ENCODE measurements at regions not wholly inside any gene's neighbourhood (a gene's known extent, or its start where the extent isn't known, plus 50 kb on each side); places are given as distances from the start of the nearest gene placed in this dataset.

- DNase-seq (no peak), ATAC-seq (no peak)
- ChIA-PET CTCF (no interaction called here), POLR2A (no interaction called here)
- H3K27ac Mint-ChIP-seq = no peak overlapping the region
- H3K9me3 Mint-ChIP-seq = no peaks in the 10 kb centered on the region
- H3K4me3 Mint-ChIP-seq = no peak overlapping the region
- intact Hi-C loops (cut with micrococcal nuclease) = no loop called here
- H3K36me3 Mint-ChIP-seq (ENCODE audit: low read depth) = no peaks in the 10 kb centered on the region
- H3K4me1 Mint-ChIP-seq (ENCODE audit: low read depth) = no peaks in the 10 kb centered on the region
- no peak for TF ChIP-seq CTCF (IDR thresholded peaks at IDR 0.05)
- H3K27me3 Mint-ChIP-seq = peaks cover 2% of the 10 kb centered on the region
These were observed 195.2 kb downstream of the TEX29 start for GRCh38 chr13:111515635-111516034.

- intact Hi-C loops (cut with micrococcal nuclease) = no loop called here
- Mint-ChIP-seq H3K27me3 (peaks cover 2% of the 10 kb centered on the region), H3K4me3 (no peak overlapping the region), H3K36me3 (ENCODE audit: low read depth) (no peaks in the 10 kb centered on the region), H3K9me3 (no peaks in the 10 kb centered on the region), H3K27ac (no peak overlapping the region), H3K4me1 (ENCODE audit: low read depth) (no peaks in the 10 kb centered on the region)
- TF ChIP-seq CTCF (IDR thresholded peaks at IDR 0.05) = no peak
- CTCF ChIA-PET = no interaction called here
- ATAC-seq = no peak
- DNase-seq = no peak
- POLR2A ChIA-PET = no interaction called here
These were observed 196.5 kb downstream of the TEX29 start for GRCh38 chr13:111516712-111517640.

GRCh38 chr13:111517641-111518010 lies 197.2 kb downstream of the TEX29 start:
- no peak overlapping the region for H3K4me3 Mint-ChIP-seq
- ATAC-seq (no peak), DNase-seq (no peak)
- intact Hi-C loops (cut with micrococcal nuclease) = no loop called here
- H3K4me1 Mint-ChIP-seq (ENCODE audit: low read depth) = no peaks in the 10 kb centered on the region
- H3K27me3 Mint-ChIP-seq = peaks cover 2% of the 10 kb centered on the region
- no peak for TF ChIP-seq CTCF (IDR thresholded peaks at IDR 0.05)
- no peak overlapping the region for H3K27ac Mint-ChIP-seq
- no peaks in the 10 kb centered on the region for H3K9me3 Mint-ChIP-seq
- no peaks in the 10 kb centered on the region for H3K36me3 Mint-ChIP-seq (ENCODE audit: low read depth)
- ChIA-PET POLR2A (no interaction called here), CTCF (no interaction called here)

GRCh38 chr13:111518161-111518792 lies 197.8 kb downstream of the TEX29 start:
- H3K4me1 Mint-ChIP-seq (ENCODE audit: low read depth) = no peaks in the 10 kb centered on the region

More at GRCh38 chr13:111518161-111518792, 197.8 kb downstream of the TEX29 start:
- POLR2A ChIA-PET = interaction anchor here (0.9 kb wide), 1 partner anchor 36 kb away, joined by 3 read pairs; no protein-coding TSS in a partner anchor
- H3K4me3 Mint-ChIP-seq = no peak overlapping the region
- intact Hi-C loops (cut with micrococcal nuclease) = no loop called here
- H3K27ac Mint-ChIP-seq = no peak overlapping the region
- H3K36me3 Mint-ChIP-seq (ENCODE audit: low read depth) = no peaks in the 10 kb centered on the region
- ATAC-seq (no peak), DNase-seq (no peak)
- CTCF ChIA-PET = no interaction called here
- H3K27me3 Mint-ChIP-seq = peaks cover 2% of the 10 kb centered on the region
- no peaks in the 10 kb centered on the region for H3K9me3 Mint-ChIP-seq
- no peak for TF ChIP-seq CTCF (IDR thresholded peaks at IDR 0.05)
